T-helper 1 cell (primary cell): ENCODE measurements at regions not wholly inside any gene's neighbourhood (a gene's known extent, or its start where the extent isn't known, plus 50 kb on each side); places are given as distances from the start of the nearest gene placed in this dataset.
"Not testable (repeated sequence)": the region's sequence is repeated elsewhere in the genome, so short reads cannot be mapped to it uniquely, and the experiment has no call there.

Experiments
- DNase-seq, 5 donors: peaks; one replicate each; pipeline ENCODE4 v3.0.0-alpha.2; 2012 to 2020

GRCh38 chr11:93902921-93903320 is 52.5 kb upstream of the VSTM5 start:
- DNase-seq: no peak

GRCh38 chr11:93903989-93904388 is 53.6 kb upstream of the VSTM5 start:
- DNase-seq: no peak

- no peak for DNase-seq
Observed at GRCh38 chr11:93904716-93905115, 54.3 kb upstream of the VSTM5 start.

GRCh38 chr11:93905384-93905783 is 55.0 kb upstream of the VSTM5 start:
- DNase-seq: no peak

GRCh38 chr11:93906486-93906885 is 56.1 kb upstream of the VSTM5 start:
- DNase-seq: no peak

- no peak for DNase-seq
Observed at GRCh38 chr11:93907901-93908300, 57.5 kb upstream of the VSTM5 start.

- DNase-seq: no peak
Observed at GRCh38 chr11:93908689-93909088, 58.3 kb upstream of the VSTM5 start.

GRCh38 chr11:93917673-93918072 is 67.3 kb upstream of the VSTM5 start:
- DNase-seq: no peak

GRCh38 chr11:93921695-93922468 is 71.5 kb upstream of the VSTM5 start:
- DNase-seq: peak in 1 of 5 donors; percentile 14

GRCh38 chr11:93922830-93923229 is 72.4 kb upstream of the VSTM5 start:
- no peak for DNase-seq

GRCh38 chr11:93926099-93926498 is 75.7 kb upstream of the VSTM5 start:
- DNase-seq: not testable (repeated sequence)

GRCh38 chr11:93929407-93929806 is 79.0 kb upstream of the VSTM5 start:
- no peak for DNase-seq

- DNase-seq: no peak
Observed at GRCh38 chr11:93933230-93933629, 82.8 kb upstream of the VSTM5 start.

GRCh38 chr11:93935826-93936225 is 85.3 kb upstream of the HEPHL1 start:
- DNase-seq: no peak

- DNase-seq: no peak
Observed at GRCh38 chr11:93936460-93936859, 84.7 kb upstream of the HEPHL1 start.

- DNase-seq: no peak
Observed at GRCh38 chr11:93939084-93939760, 81.9 kb upstream of the HEPHL1 start.

- DNase-seq: no peak
Observed at GRCh38 chr11:93940395-93940794, 80.8 kb upstream of the HEPHL1 start.

- no peak for DNase-seq
Observed at GRCh38 chr11:93942176-93942575, 79.0 kb upstream of the HEPHL1 start.

GRCh38 chr11:93945596-93945995 is 75.6 kb upstream of the HEPHL1 start:
- DNase-seq: no peak

- DNase-seq: no peak
Observed at GRCh38 chr11:93952082-93952780, 68.9 kb upstream of the HEPHL1 start.

- no peak for DNase-seq
Observed at GRCh38 chr11:93957397-93957952, 63.7 kb upstream of the HEPHL1 start.

- no peak for DNase-seq
Observed at GRCh38 chr11:93958991-93959390, 62.2 kb upstream of the HEPHL1 start.

- no peak for DNase-seq
Observed at GRCh38 chr11:93959663-93960062, 61.5 kb upstream of the HEPHL1 start.

GRCh38 chr11:93963072-93963471 is 58.1 kb upstream of the HEPHL1 start:
- DNase-seq: no peak
